GM19239 (cell line): ENCODE measurements at regions not wholly inside any gene's neighbourhood (a gene's known extent, or its start where the extent isn't known, plus 50 kb on each side); places are given as distances from the start of the nearest gene placed in this dataset.

Experiments
- DNase-seq: peaks from one replicate; pipeline ENCODE4 v3.0.0; 2011; ENCODE audit warnings: low spot score; ENCODE audit not compliant: insufficient read length
- FAIRE-seq: peaks from 2 replicates; lab custom pipeline; 2011; peaks lifted over from hg19 to GRCh38; lab: Jason Lieb, UNC

- FAIRE-seq: no peak
- no peak for DNase-seq
Measured at GRCh38 chr4:149136951-149137620, 678.6 kb downstream of the IQCM start.

GRCh38 chr4:149135062-149135461 lies 680.6 kb downstream of the IQCM start:
- no peak for DNase-seq
- FAIRE-seq: no peak

GRCh38 chr4:149121023-149121404 lies 678.8 kb upstream of the NR3C2 start:
- DNase-seq (no peak), FAIRE-seq (no peak)

GRCh38 chr4:149120331-149121022 lies 678.3 kb upstream of the NR3C2 start:
- DNase-seq: no peak
- no peak for FAIRE-seq

DNA sequence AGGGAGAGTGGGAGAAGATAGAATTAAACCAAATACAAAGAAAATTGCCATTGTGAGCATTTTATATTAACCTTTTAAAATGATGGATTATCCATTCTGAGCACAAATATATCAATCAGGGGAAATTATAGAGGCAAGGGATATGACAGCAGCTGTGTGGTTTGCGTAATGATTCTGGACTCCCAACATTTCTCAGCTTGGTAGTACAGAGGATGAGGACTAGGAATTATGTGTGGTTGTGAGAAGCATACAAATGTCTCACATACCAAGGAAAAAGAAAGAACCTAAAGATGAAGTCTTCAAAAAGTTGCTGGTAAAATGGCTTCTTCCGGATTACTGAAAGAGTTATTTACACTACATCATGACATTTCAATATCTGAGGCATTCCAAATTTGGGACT lies 674.6 kb upstream of the NR3C2 start:
- no peak for FAIRE-seq
- no peak for DNase-seq

GRCh38 chr4:149113804-149114430 lies 671.7 kb upstream of the NR3C2 start:
- DNase-seq: no peak

GRCh38 chr4:149112109-149112508 lies 669.9 kb upstream of the NR3C2 start:
- DNase-seq (no peak), FAIRE-seq (no peak)

More at GRCh38 chr4:149113804-149114430, 671.7 kb upstream of the NR3C2 start:
- FAIRE-seq: no peak

GRCh38 chr4:149110481-149110880 lies 668.3 kb upstream of the NR3C2 start:
- no peak for DNase-seq
- FAIRE-seq: no peak

DNA sequence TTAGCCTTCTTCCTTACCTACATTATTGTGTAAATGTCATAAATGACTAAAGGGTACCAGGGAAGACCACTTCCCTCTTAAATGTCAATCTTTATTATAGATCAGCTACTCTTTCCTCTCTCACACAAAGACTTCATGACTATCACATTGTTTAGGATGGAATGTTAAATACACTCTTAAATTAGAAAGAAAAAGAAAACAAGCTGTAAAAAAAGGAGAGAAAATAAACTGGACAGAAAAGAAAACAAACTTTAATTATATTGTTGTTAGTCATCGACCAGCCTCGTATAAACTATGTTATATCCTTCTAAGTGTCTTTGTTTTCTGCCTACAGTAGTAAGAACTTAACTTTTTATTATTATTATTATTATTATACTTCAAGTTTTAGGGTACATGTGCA lies 666.4 kb upstream of the NR3C2 start:
- no peak for FAIRE-seq

GRCh38 chr4:149102765-149103164 lies 660.6 kb upstream of the NR3C2 start:
- FAIRE-seq (no peak), DNase-seq (no peak)

More for the DNA sequence above, 666.4 kb upstream of the NR3C2 start:
- DNase-seq: no peak

DNA sequence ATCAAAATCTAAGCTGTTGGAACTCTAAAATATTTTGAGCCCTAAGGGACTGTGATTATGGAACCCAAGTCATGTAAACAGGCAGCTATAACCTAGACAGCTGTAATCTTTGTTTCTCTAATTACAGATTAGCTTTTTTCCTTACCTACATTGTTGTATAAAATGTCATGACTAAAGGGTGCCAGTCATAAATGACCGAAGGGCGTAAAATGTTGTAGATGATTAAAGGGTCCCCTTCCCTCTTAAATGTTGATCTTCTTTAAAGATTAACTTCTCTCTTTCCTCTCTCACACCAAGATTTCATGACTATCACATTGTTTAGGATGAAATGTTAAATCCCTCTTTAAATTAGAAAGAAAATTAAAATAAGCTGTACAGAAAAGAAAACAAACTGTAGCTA lies 659.4 kb upstream of the NR3C2 start:
- DNase-seq (no peak), FAIRE-seq (no peak)

DNA sequence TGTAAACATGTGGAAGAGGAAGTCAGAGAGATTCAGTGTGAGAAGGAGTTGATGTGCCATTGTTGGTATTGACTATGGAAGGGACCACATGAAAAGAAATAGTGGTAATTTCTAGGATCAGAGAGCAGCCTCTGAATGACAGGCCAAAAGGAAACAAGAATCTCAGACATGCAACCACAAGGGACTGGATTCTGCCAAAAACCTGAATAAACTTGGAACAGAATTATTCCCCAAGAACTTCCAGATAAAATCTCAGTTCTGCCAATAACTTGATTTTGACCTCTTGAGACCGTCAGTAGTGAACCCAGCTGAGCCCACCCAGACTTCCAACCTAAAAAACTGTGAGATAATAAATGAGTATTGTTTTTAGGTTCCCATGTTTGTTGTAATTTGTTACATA lies 653.6 kb upstream of the NR3C2 start:
- DNase-seq (no peak), FAIRE-seq (no peak)

DNA sequence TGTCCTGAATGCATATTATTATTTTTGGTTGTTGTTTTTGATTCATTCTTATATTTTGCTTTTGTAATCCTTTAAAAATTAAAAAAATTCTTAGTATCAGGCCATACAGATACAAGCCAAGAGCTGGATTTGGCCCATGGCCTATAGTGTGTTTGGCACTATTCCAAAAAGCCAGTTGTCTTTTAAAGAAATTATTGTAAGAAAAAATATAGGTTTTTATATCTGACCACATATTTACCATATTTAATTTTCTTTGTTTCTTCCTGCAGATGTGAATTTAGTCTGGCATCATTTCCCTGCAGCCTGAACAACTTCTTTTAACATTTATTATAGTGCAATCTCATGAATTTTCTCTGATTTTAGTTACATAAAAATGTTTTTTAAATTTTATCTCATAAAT lies 652.8 kb upstream of the NR3C2 start:
- no peak for FAIRE-seq
- no peak for DNase-seq

- FAIRE-seq (no peak), DNase-seq (no peak)
Measured at GRCh38 chr4:149084144-149084543, 641.9 kb upstream of the NR3C2 start.

GRCh38 chr4:149077181-149077580 lies 635.0 kb upstream of the NR3C2 start:
- FAIRE-seq (no peak), DNase-seq (no peak)

- no peak for FAIRE-seq
- DNase-seq: no peak
Measured at GRCh38 chr4:149076401-149076800, 634.2 kb upstream of the NR3C2 start.

DNA sequence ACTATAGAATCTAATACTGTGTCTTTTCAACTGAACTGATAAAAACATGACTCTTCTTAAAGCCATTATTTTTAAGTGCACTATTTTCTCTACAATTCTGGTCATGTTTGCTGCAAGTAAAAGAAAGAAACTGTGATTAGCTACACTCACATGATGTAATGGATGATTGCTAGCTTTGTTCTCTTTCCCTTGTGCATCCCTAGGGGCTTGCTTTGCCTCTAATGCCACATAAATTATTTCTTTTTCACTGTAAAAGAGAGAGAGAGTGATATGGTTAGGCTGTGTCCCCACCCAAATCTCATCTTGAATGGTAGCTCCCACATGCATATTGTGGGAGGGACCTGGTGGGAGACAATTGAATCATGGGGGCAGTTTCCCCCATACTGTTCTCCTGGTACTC lies 630.2 kb upstream of the NR3C2 start:
- FAIRE-seq: no peak
- DNase-seq: no peak

DNA sequence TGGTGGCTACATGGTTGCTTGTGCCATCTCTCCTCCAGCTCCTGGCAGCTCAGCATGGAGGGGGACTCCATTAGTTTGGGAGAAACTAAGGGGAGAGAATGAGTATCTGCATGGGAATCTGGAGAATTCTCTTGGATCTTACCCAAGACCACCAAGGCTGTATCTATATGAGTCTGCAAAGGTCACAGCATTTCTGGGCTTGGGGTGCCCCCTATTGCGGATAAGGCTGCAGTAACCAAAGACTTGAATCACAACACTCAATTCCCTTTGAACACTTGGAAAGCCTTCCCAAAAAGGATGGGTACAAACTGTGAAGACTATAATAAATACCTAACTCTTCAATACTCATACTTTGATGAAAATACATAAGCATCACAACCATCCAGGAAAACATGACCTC lies 623.5 kb upstream of the NR3C2 start:
- no peak for DNase-seq
- FAIRE-seq: no peak

- DNase-seq: no peak
- no peak for FAIRE-seq
Measured at GRCh38 chr4:149062997-149063396, 620.8 kb upstream of the NR3C2 start.

DNA sequence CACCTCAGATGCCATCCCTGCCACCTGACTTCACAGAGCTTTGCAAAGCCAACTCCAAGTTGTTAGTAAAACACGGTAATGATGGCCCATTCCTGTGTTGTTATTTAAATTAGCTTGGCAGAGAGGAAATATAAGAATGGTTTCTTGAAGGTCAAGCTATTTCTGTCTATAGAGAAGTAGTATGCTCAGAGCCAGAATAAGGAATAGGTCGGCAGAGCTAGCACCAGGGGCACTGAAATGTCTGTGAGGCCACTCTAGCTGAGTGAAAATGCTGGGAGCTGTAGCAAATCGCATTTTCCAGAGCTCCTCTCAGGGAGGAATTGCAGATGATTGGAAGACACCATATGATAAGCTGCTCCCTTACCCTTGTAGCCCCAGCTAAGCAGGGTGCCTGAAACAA lies 615.4 kb upstream of the NR3C2 start:
- DNase-seq: no peak
- FAIRE-seq: no peak

DNA sequence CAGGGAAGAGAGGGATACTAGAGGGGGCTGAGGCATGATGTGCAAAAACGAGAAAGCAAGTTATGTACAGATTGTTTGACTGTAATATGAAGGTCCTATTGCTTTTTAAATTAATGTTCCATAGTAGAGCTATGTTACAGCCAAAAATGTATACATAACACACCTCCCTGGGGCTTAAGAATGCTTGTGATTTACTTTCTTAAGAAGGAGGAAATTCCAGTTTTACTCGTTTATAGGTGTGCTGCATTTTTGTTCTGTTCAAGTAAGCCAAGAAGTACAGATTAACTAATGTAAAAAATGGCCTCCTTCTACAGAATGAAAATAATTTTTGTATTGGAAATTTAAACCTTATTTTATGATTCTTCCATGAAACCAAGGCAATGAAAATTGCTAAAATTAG lies 614.4 kb upstream of the NR3C2 start:
- DNase-seq (no peak), FAIRE-seq (no peak)

GRCh38 chr4:149055624-149056023 lies 613.4 kb upstream of the NR3C2 start:
- DNase-seq: no peak
- no peak for FAIRE-seq
